ENCODE measurements at regions not wholly inside any gene's neighbourhood (a gene's known extent, or its start where the extent isn't known, plus 50 kb on each side); places are given as distances from the start of the nearest gene placed in this dataset.

DNA sequence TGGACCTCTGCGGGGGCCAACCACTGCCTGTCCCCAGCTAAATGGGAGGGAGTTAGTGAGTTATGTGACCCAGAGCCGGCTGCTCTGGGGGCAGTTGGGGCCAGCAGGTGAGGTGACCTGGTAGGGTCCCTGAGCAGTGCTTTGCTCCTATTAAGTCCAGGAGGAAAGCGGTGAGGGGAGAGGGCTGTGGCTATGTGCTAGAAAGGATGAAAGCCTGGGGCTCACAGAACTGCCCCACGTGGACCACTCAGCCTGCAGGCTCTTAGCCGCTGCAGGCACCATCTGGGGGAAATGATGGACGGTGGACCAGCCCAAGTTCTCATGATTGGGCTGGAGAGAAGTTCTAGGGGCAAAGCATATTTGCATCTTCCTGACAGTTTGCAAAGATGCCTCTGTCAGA lies 67.6 kb upstream of the ZNF536 start:
- DNase-seq (no peak), ATAC-seq (ENCODE audit: insufficient read depth, low FRiP score) (no peak)
- H3K9ac ChIP-seq (ENCODE audit: insufficient read depth in 1 of 2, low read length in 2 of 2), result no peak overlapping the region
- no peak for TF ChIP-seq CTCF (IDR thresholded peaks at IDR 0.05; ENCODE audit: control extremely low read depth, extremely low read depth)
- H3K9me3 ChIP-seq (ENCODE audit: control insufficient read depth in 4 of 4, insufficient read depth in 3 of 4, low read length in 3 of 4), result no peaks in the 10 kb centered on the region
- WGBS, 2 donors, result 77 to 88% methylated on average over 6 of the region's 6 CpGs
- no peak overlapping the region for H3K4me3 ChIP-seq
- peaks cover 0 to 5% (median 0%) of the 10 kb centered on the region in 5 donors for H3K4me1 ChIP-seq (ENCODE audit: control insufficient read depth in 5 of 5, insufficient read depth in 5 of 5, low read length in 5 of 5)
- H3K36me3 ChIP-seq (ENCODE audit: control insufficient read depth in 4 of 4, insufficient read depth in 4 of 4, low read length in 4 of 4), result no peaks in the 10 kb centered on the region
- no peak overlapping the region for H3K27ac ChIP-seq (ENCODE audit: low read depth in 1 of 2, low read length in 1 of 2)
- H3K27me3 ChIP-seq (ENCODE audit: control insufficient read depth in 3 of 3, insufficient read depth in 3 of 3, low read length in 2 of 3), result no peaks in the 10 kb centered on the region

- Histone ChIP-seq H3K9ac (ENCODE audit: insufficient read depth in 1 of 2, low read length in 2 of 2) (no peak overlapping the region), H3K4me1 (ENCODE audit: control insufficient read depth in 5 of 5, insufficient read depth in 5 of 5, low read length in 5 of 5) (peaks cover 0 to 5% (median 0%) of the 10 kb centered on the region in 5 donors), H3K4me3 (no peak overlapping the region), H3K36me3 (ENCODE audit: control insufficient read depth in 4 of 4, insufficient read depth in 4 of 4, low read length in 4 of 4) (no peaks in the 10 kb centered on the region), H3K27ac (ENCODE audit: low read depth in 1 of 2, low read length in 1 of 2) (no peak overlapping the region), H3K9me3 (ENCODE audit: control insufficient read depth in 4 of 4, insufficient read depth in 3 of 4, low read length in 3 of 4) (no peaks in the 10 kb centered on the region), H3K27me3 (ENCODE audit: control insufficient read depth in 3 of 3, insufficient read depth in 3 of 3, low read length in 2 of 3) (no peaks in the 10 kb centered on the region)
- WGBS, 2 donors, result 78 to 93% methylated on average over 9 of the region's 9 CpGs
- ATAC-seq (ENCODE audit: insufficient read depth, low FRiP score), result no peak
- no peak for TF ChIP-seq CTCF (IDR thresholded peaks at IDR 0.05; ENCODE audit: control extremely low read depth, extremely low read depth)
- DNase-seq, result no peak
Measured at GRCh38 chr19:30305346-30306060, 66.7 kb upstream of the ZNF536 start.

GRCh38 chr19:30307191-30307974 lies 64.8 kb upstream of the ZNF536 start:
- ATAC-seq (ENCODE audit: insufficient read depth, low FRiP score) (no peak), DNase-seq (no peak)
- Histone ChIP-seq H3K27ac (ENCODE audit: low read depth in 1 of 2, low read length in 1 of 2) (no peak overlapping the region), H3K9ac (ENCODE audit: insufficient read depth in 1 of 2, low read length in 2 of 2) (no peak overlapping the region), H3K36me3 (ENCODE audit: control insufficient read depth in 4 of 4, insufficient read depth in 4 of 4, low read length in 4 of 4) (no peaks in the 10 kb centered on the region), H3K9me3 (ENCODE audit: control insufficient read depth in 4 of 4, insufficient read depth in 3 of 4, low read length in 3 of 4) (peaks cover 0 to 2% (median 0%) of the 10 kb centered on the region in 4 donors), H3K27me3 (ENCODE audit: control insufficient read depth in 3 of 3, insufficient read depth in 3 of 3, low read length in 2 of 3) (no peaks in the 10 kb centered on the region), H3K4me1 (ENCODE audit: control insufficient read depth in 5 of 5, insufficient read depth in 5 of 5, low read length in 5 of 5) (peaks cover 0 to 5% (median 0%) of the 10 kb centered on the region in 5 donors), H3K4me3 (no peak overlapping the region)
- no peak for TF ChIP-seq CTCF (IDR thresholded peaks at IDR 0.05; ENCODE audit: control extremely low read depth, extremely low read depth)
- WGBS, 2 donors, result 66 to 83% methylated on average over 13 of the region's 13 CpGs
